ENCODE measurements at regions not wholly inside any gene's neighbourhood (a gene's known extent, or its start where the extent isn't known, plus 50 kb on each side); places are given as distances from the start of the nearest gene placed in this dataset.

GRCh38 chr6:71199736-71200135 lies 88.9 kb upstream of the OGFRL1 start:
- Histone ChIP-seq H3K9me3 (no peaks in the 10 kb centered on the region), H3K4me3 (no peak overlapping the region), H3K4me1 (no peaks in the 10 kb centered on the region), H3K27ac (no peak overlapping the region), H3K27me3 (no peaks in the 10 kb centered on the region), H3K36me3 (no peaks in the 10 kb centered on the region)
- 96 to 100% methylated on average over 2 of the region's 2 CpGs for WGBS, 2 donors (ENCODE audit: low coverage in 1 of 2)
- in situ Hi-C loops (cut with MboI; ENCODE audit: low pct_ligation_motif_present in 1 of 4, low pct_unique_long_range_greater_than_20kb in 1 of 4, low sequenced_read_pairs in 3 of 4): loop anchor here (5.0 to 25.0 kb wide), 4 partner anchors 138 to 313 kb away; no protein-coding TSS in a partner anchor
- TF ChIP-seq EP300 (IDR thresholded peaks at IDR 0.05; ENCODE audit: low read depth) (no peak), CTCF (IDR thresholded peaks at IDR 0.05) (no peak), POLR2AphosphoS5 (IDR thresholded peaks at IDR 0.05) (no peak), POLR2A (IDR thresholded peaks at IDR 0.05) (no peak)
- intact Hi-C loops (cut with DNase I; ENCODE audit: low total_unique reads): no loop called here
- DNase-seq: no peak

DNA sequence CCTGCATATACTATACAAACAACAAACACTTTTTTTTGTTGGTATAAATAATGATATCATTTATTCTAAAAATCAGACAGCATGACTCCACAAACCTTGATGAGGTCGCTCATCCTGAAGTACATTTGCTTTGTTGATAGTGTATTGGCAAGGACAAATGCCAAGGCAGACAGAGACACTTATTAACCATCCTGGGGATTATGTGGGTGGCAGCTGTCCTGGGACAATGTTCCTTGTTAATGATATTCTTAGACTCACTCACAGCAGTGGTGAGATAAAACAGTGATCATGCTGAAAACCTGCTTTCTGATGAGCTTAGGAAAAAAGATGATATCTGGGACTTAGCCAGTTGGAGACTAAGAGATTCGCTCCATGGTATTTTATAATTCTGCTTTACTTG lies 85.4 kb upstream of the OGFRL1 start:
- intact Hi-C loops (cut with DNase I; ENCODE audit: low total_unique reads): no loop called here

GRCh38 chr6:71204741-71205140 lies 83.9 kb upstream of the OGFRL1 start:
- Histone ChIP-seq H3K9me3 (no peaks in the 10 kb centered on the region), H3K27ac (no peak overlapping the region), H3K36me3 (no peaks in the 10 kb centered on the region), H3K4me1 (no peaks in the 10 kb centered on the region), H3K4me3 (no peak overlapping the region), H3K27me3 (no peaks in the 10 kb centered on the region)
- no peak for TF ChIP-seq CTCF (IDR thresholded peaks at IDR 0.05)
- no peak for TF ChIP-seq POLR2A (IDR thresholded peaks at IDR 0.05)
- TF ChIP-seq POLR2AphosphoS5 (IDR thresholded peaks at IDR 0.05): no peak
- TF ChIP-seq EP300 (IDR thresholded peaks at IDR 0.05; ENCODE audit: low read depth): no peak
- no peak for DNase-seq
- WGBS, 2 donors (ENCODE audit: low coverage in 1 of 2): 92% methylated on average over 6 of the region's 6 CpGs
- in situ Hi-C loops (cut with MboI; ENCODE audit: low pct_ligation_motif_present in 1 of 4, low pct_unique_long_range_greater_than_20kb in 1 of 4, low sequenced_read_pairs in 3 of 4): loop anchor here in 2 of 4 donors (5.0 to 10.0 kb wide), 2 partner anchors 138 to 140 kb away; no protein-coding TSS in a partner anchor
- intact Hi-C loops (cut with DNase I; ENCODE audit: low total_unique reads): no loop called here

More for the DNA sequence above, 85.4 kb upstream of the OGFRL1 start:
- WGBS, 2 donors (ENCODE audit: low coverage in 1 of 2): 71 to 82% methylated on average over 1 to 2 of the region's 2 CpGs
- Histone ChIP-seq H3K4me3 (no peak overlapping the region), H3K27me3 (no peaks in the 10 kb centered on the region), H3K36me3 (no peaks in the 10 kb centered on the region), H3K9me3 (no peaks in the 10 kb centered on the region), H3K4me1 (no peaks in the 10 kb centered on the region), H3K27ac (no peak overlapping the region)
- DNase-seq: no peak
- TF ChIP-seq POLR2AphosphoS5 (IDR thresholded peaks at IDR 0.05): no peak
- no peak for TF ChIP-seq POLR2A (IDR thresholded peaks at IDR 0.05)
- no peak for TF ChIP-seq EP300 (IDR thresholded peaks at IDR 0.05; ENCODE audit: low read depth)
- TF ChIP-seq CTCF (IDR thresholded peaks at IDR 0.05): no peak
- in situ Hi-C loops (cut with MboI; ENCODE audit: low pct_ligation_motif_present in 1 of 4, low pct_unique_long_range_greater_than_20kb in 1 of 4, low sequenced_read_pairs in 3 of 4): loop anchor here in 2 of 4 donors (5.0 to 10.0 kb wide), 2 partner anchors 139 to 142 kb away; no protein-coding TSS in a partner anchor

DNA sequence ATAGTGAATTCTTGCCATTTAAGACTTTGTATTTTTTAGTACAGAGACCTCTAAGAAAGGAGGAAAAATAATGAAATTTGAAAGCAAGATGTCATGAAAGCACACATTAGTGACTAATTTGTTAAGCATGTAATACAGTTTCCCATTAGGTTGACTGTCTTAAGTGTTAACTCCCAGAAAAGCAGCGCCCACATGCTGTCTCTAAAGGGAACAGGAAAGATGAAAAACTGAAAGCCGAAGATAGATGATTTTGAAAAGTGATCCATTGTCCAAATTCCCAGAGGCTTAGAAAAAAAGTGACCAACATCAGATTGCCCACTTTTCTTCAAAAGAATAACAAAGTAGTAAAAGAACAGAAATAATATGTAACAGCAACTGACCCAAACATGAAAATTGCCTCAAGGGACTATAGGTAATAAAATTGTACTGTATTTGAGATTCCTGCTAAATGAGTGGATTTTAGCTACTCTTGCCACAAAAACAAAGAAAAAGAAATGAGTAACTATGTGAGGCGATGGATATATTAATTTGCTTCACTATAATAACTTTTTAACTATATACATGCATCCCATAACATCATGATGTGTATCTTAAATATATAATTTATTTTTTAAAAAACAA lies 83.2 kb upstream of the OGFRL1 start:
- intact Hi-C loops (cut with DNase I; ENCODE audit: low total_unique reads) (no loop called here), in situ Hi-C loops (cut with MboI; ENCODE audit: low pct_ligation_motif_present in 1 of 4, low pct_unique_long_range_greater_than_20kb in 1 of 4, low sequenced_read_pairs in 3 of 4) (loop anchor here in 1 of 4 donors (10.0 kb wide), 1 partner anchor 139 kb away; no protein-coding TSS in a partner anchor)
- no peaks in the 10 kb centered on the region for H3K27me3 ChIP-seq
- 71 to 74% methylated on average over 3 of the region's 3 CpGs for WGBS, 2 donors (ENCODE audit: low coverage in 1 of 2)
- no peaks in the 10 kb centered on the region for H3K4me1 ChIP-seq
- no peaks in the 10 kb centered on the region for H3K9me3 ChIP-seq
- H3K36me3 ChIP-seq: no peaks in the 10 kb centered on the region
- TF ChIP-seq EP300 (IDR thresholded peaks at IDR 0.05; ENCODE audit: low read depth) (no peak), POLR2AphosphoS5 (IDR thresholded peaks at IDR 0.05) (no peak), CTCF (IDR thresholded peaks at IDR 0.05) (no peak), POLR2A (IDR thresholded peaks at IDR 0.05) (no peak)
- H3K27ac ChIP-seq: no peak overlapping the region
- H3K4me3 ChIP-seq: no peak overlapping the region
- no peak for DNase-seq

Data from transverse colon (tissue), 4 donors.